IMR-90 (cell line): ENCODE measurements at regions not wholly inside any gene's neighbourhood (a gene's known extent, or its start where the extent isn't known, plus 50 kb on each side); places are given as distances from the start of the nearest gene placed in this dataset.

Source experiments
- CEBPB ChIP-seq: IDR thresholded peaks from 2 replicates; pipeline ENCODE4 v1.6.1; 2012; ENCODE audit warnings: low read depth, low read length, improper control_type of control experiment
- CHD1 ChIP-seq: IDR thresholded peaks from 2 replicates; pipeline ENCODE4 v1.6.1; 2012; ENCODE audit warnings: low read depth, low read length, improper control_type of control experiment
- MAZ ChIP-seq: IDR thresholded peaks from 2 replicates; pipeline ENCODE4 v1.6.1; 2012; ENCODE audit warnings: low read depth, mild to moderate bottlenecking, low read length, improper control_type of control experiment, moderate library complexity, borderline replicate concordance
- MXI1 ChIP-seq: IDR thresholded peaks from 2 replicates; pipeline ENCODE4 v1.6.1; 2012; ENCODE audit warnings: low read depth, mild to moderate bottlenecking, low read length, moderate library complexity, borderline replicate concordance
- POLR2A ChIP-seq: IDR thresholded peaks from 2 replicates; pipeline ENCODE4 v1.6.1; 2012; ENCODE audit warnings: mild to moderate bottlenecking, low read depth, low read length
- RAD21 ChIP-seq: IDR thresholded peaks from 2 replicates; pipeline ENCODE4 v1.6.1; 2012; ENCODE audit warnings: low read length, improper control_type of control experiment
- RCOR1 ChIP-seq: IDR thresholded peaks from 2 replicates; pipeline ENCODE4 v1.6.1; 2012; ENCODE audit warnings: mild to moderate bottlenecking, low read length, improper control_type of control experiment; ENCODE audit not compliant: insufficient replicate concordance
- RFX5 ChIP-seq: IDR thresholded peaks from 2 replicates; pipeline ENCODE4 v1.8.0; 2012; ENCODE audit warnings: low read depth, mild to moderate bottlenecking, low read length, moderate library complexity
- SMC3 ChIP-seq: fragments of 150-350 bp; IDR thresholded peaks from 2 replicates; pipeline ENCODE4 v1.6.1; 2016; ENCODE audit warnings: low read depth, mild to moderate bottlenecking, antibody characterized with exemption, low read length, moderate library complexity
- TF ChIP-seq, protein P1 (sequence below): conservative IDR thresholded peaks from 2 replicates; pipeline ENCODE4 v1.5.1; 2012; ENCODE audit warnings: mild to moderate bottlenecking, low read depth, low read length, improper control_type of control experiment
- TF ChIP-seq, protein P2 (sequence below): fragments of 150-350 bp; IDR thresholded peaks from 2 replicates; pipeline ENCODE4 v1.6.1; 2016; ENCODE audit warnings: low read depth, mild to moderate bottlenecking, low read length, moderate library complexity, borderline replicate concordance
- TF ChIP-seq, protein P3 (sequence below): fragments of 150-350 bp; IDR thresholded peaks from 2 replicates; pipeline ENCODE4 v1.6.1; 2017; ENCODE audit warnings: mild to moderate bottlenecking, antibody characterized with exemption, low read length, low read depth

DNA sequence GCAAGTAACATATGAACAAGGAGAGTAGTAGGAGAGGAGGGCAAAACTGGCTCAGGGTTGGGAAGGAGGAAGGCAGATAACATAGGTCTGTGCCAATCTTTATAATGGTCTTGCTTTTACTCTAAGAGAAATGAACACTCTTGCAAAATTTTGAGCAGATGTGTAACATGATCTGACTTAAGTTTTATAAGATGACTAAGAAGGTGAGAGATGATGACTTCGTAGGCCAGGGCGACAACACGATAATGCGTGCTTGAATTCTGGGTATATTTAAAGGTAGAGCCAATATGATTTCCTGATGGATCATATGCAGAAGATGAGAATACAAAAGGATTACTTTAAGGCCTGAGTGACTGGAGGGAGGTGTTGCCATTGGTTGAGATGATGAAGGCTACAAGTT, 265.4 kb upstream of the KCNMB2 start:
- TF ChIP-seq, protein P1, sequence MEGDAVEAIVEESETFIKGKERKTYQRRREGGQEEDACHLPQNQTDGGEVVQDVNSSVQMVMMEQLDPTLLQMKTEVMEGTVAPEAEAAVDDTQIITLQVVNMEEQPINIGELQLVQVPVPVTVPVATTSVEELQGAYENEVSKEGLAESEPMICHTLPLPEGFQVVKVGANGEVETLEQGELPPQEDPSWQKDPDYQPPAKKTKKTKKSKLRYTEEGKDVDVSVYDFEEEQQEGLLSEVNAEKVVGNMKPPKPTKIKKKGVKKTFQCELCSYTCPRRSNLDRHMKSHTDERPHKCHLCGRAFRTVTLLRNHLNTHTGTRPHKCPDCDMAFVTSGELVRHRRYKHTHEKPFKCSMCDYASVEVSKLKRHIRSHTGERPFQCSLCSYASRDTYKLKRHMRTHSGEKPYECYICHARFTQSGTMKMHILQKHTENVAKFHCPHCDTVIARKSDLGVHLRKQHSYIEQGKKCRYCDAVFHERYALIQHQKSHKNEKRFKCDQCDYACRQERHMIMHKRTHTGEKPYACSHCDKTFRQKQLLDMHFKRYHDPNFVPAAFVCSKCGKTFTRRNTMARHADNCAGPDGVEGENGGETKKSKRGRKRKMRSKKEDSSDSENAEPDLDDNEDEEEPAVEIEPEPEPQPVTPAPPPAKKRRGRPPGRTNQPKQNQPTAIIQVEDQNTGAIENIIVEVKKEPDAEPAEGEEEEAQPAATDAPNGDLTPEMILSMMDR = no peak
- TF ChIP-seq CEBPB (no peak), POLR2A (no peak), RAD21 (no peak), RCOR1 (no peak), CHD1 (no peak), RFX5 (no peak), MAZ (no peak), SMC3 (no peak), MXI1 (no peak)
- TF ChIP-seq, protein P2, sequence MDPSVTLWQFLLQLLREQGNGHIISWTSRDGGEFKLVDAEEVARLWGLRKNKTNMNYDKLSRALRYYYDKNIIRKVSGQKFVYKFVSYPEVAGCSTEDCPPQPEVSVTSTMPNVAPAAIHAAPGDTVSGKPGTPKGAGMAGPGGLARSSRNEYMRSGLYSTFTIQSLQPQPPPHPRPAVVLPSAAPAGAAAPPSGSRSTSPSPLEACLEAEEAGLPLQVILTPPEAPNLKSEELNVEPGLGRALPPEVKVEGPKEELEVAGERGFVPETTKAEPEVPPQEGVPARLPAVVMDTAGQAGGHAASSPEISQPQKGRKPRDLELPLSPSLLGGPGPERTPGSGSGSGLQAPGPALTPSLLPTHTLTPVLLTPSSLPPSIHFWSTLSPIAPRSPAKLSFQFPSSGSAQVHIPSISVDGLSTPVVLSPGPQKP = no peak
- TF ChIP-seq, protein P3, sequence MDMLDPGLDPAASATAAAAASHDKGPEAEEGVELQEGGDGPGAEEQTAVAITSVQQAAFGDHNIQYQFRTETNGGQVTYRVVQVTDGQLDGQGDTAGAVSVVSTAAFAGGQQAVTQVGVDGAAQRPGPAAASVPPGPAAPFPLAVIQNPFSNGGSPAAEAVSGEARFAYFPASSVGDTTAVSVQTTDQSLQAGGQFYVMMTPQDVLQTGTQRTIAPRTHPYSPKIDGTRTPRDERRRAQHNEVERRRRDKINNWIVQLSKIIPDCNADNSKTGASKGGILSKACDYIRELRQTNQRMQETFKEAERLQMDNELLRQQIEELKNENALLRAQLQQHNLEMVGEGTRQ = no peak
